Islet precursor cell (in vitro differentiated cells): ENCODE measurements at regions not wholly inside any gene's neighbourhood (a gene's known extent, or its start where the extent isn't known, plus 50 kb on each side); places are given as distances from the start of the nearest gene placed in this dataset.
A peak's percentile ranks its signal among the peaks of the same experiment; 100 is the strongest.
"Not testable (repeated sequence)": the region's sequence is repeated elsewhere in the genome, so short reads cannot be mapped to it uniquely, and the experiment has no call there.

Experiments used
- DNase-seq: peaks from one replicate; pipeline ENCODE4 v3.0.0-alpha.2; 2018

GRCh38 chrX:40788698-40789097 is 53.4 kb upstream of the MED14 start:
- DNase-seq, result not testable (repeated sequence)

DNA sequence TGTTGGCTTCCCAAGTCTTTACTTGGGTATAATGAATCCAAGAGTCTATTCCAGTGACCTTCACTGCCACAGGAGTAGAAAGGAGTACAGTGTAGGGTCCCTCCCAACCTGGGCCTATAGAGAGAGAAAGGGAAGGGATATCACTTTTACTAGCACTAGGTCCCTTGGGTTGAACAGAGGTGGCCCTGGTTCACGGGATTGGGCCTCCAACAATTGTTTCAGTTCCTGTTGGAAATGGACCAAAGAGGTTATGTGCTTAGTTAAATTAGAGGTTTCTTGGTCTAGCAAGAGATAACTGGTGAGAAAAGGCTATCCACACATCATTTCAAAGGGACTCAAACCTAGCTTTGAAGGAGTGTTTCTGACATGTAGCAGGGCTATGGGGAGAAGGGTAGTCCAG is 57.1 kb upstream of the MED14 start:
- DNase-seq, result no peak

DNA sequence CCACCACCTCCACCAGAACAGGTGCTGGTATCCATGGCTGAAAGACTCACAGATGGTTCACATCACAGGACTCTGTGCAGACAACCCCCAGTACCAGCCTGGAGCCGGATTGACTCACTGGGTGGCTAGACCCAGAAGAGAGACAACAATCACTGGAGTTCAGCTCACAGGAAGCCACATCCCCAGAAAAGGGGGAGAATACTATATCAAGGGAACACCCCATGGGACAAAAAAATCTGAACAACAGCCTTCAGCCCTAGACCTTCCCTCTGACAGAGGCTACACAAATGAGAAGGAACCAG is 59.4 kb upstream of the MED14 start:
- not testable (repeated sequence) for DNase-seq

DNA sequence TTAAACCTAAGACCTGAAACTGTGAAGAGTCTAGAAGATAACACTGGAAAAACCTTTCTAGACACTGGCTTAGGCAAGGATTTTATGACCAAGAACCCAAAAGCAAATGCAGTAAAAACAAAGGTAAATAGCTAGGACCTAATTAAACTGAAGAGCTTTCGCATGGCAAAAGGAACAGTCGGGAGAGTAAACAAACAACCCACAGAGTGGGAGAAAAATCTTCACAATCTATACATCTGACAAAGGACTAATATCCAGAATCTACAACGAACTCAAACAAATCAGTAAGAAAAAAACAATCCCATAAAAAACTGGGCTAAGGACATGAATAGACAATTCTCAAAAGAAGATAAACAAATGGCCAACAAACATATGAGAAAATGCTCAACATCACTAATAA is 64.4 kb upstream of the MED14 start:
- not testable (repeated sequence) for DNase-seq

- no peak for DNase-seq
Observed at GRCh38 chrX:40805404-40805803, 70.1 kb upstream of the MED14 start.

GRCh38 chrX:40806513-40807220 is 71.3 kb upstream of the MED14 start:
- DNase-seq, result no peak

DNA sequence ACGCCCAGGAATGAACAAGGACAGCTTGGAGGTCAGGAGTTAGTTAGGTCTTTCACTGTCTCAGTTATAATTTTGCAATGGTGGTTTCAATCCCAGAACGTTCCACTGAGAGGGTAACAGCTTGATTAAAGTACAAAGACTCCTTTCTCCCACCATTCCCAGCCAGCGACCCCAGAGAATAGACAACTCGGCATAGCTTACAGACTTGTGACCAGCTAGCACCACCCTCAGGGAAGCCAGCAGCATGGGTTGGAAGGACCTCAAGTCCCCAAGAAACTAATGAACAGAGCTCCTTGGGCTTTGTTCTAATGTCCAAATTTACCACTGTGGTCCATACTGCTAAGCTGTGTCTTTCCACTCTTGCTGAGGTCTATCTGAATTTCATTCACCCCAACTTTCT is 72.0 kb upstream of the MED14 start:
- no peak for DNase-seq

DNA sequence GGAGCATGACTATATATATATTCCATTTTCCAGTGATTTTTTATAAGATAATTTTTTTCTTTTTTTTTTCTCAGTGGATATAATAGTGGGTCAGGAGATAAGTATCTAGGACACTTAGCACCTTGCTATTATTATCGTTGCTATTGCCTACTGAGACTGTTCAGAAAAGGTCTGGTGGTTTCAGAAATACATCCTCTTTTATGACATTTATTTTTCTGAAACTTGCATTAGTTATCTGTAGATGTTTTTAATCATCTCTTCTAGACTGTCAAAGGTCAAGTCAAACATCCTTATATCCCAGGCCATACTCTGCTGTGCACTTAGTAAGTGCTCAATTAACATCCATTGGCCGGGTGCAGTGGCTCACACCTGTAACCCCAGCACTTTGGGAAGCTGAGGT is 72.9 kb upstream of the MED14 start:
- DNase-seq, result no peak

GRCh38 chrX:40809210-40809609 is 73.9 kb upstream of the MED14 start:
- no peak for DNase-seq

GRCh38 chrX:40815045-40815444 is 79.7 kb upstream of the MED14 start:
- DNase-seq, result not testable (repeated sequence)

DNA sequence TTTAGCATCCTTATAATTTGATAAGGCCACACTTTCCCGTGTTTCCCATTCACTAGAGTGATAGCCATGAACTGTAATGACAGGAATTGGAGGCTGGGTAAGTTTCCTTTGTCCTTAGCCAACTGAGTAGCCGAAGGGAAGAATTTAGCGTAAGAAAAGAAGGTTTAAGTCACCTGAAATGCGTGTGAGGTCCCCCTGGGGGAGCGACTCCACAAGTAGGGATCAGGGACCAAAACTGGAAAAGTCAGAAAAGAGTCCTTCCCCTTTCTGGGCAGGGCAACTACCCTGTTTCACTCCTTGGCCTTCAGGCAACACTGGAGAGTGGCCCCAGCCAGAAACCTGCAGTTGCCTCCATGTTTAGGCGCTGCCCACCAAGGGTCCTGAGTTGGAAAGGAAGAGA is 81.6 kb upstream of the MED14 start:
- DNase-seq, result no peak

DNA sequence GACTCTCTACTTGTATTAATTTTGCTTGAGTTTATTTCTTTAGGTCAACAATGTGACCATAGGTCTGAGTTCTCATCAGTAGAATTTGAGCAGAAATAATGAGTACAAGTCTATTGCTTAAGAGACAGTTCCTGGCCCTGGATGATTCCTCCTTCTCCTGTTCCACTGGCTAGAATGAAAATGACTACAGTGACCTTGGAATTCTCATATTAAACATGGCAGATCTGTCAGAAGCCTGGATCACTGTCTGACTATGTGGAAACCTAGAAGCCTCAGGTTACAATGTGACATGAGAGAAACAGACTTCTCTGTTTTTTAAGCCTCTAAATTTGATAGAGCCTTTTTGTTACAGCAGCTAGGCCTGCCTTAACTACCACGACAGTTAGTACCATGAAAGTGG is 82.9 kb upstream of the MED14 start:
- DNase-seq, result no peak

GRCh38 chrX:40821780-40822179 is 86.4 kb upstream of the MED14 start:
- no peak for DNase-seq

DNA sequence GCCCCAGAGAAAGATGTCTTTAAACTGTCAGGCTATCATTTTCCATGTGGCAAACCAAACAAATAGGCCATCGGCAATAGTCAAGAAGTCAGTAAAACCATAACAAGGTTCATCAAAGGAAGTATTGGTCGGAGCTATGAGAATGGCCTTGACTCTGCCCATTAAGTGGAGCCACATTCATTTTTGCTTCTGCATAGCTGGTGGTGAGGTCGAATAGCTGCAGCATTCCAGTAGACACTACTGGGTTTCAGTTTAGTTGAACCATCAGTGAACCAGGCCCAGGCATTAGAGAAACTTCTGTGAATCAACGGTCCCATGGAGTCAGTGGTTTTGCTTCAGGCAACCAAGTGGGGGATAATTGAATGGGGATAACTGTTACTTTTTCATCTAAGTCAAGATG is 92.0 kb upstream of the MED14 start:
- DNase-seq, result no peak

DNA sequence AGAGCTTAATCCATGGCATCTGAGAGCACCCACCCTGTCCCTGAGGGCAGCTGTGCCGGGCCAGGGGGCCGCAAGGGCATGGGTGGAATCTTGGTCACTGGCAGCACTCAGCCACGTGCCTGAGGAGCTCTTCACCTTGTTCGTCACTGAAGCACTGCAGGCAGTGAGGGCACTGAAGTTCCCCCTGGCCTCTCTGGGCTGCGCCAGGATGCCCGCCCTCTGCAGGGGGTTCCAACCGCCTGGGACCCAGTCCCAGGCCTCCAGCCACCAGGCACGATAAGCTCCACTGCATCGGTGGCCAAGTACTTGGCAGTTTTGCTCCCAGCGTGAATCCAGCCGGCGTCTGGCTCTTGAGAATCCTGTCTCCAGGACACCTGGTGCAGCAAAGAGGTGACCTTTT is 96.4 kb upstream of the MED14 start:
- no peak for DNase-seq

DNA sequence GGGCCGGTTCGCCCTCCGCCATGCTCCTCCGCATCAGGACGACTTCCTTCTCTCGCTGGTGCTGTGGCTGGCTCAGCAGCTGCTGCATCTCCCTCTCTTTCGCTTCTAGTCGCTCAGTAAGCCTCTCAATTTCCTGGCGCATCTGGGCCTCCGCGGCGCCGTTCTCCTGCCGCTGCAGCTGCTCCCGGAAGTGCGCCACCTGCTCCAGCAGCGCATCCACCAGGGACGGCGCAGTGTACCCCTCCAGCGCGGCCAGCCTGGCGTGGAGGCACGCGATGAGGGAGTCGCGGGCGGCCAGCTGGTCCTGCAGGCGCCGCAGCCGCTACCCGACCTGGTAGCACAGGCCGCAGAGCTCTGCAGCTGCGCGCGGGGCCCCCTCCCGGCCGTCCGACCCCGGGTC is 97.4 kb upstream of the MED14 start:
- DNase-seq, result no peak

- no peak for DNase-seq
Observed at GRCh38 chrX:40834225-40834624, 98.9 kb upstream of the MED14 start.

DNA sequence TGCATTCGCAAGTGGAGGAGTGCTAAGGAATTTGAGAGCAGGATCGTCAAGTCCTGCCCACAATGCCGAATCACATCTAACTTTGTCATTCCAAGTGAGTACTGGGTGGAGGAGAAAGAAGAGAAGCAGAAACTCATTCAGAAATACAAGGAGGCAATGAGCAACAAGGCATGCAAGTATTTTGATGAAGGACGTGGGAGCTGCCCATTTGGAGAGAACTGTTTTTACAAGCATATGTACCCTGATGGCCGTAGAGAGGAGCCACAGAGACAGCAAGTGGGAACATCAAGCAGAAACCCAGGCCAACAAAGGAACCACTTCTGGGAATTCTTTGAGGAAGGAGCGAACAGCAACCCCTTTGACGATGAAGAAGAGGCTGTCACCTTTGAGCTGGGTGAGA is 100.2 kb upstream of the MED14 start:
- no peak for DNase-seq

DNA sequence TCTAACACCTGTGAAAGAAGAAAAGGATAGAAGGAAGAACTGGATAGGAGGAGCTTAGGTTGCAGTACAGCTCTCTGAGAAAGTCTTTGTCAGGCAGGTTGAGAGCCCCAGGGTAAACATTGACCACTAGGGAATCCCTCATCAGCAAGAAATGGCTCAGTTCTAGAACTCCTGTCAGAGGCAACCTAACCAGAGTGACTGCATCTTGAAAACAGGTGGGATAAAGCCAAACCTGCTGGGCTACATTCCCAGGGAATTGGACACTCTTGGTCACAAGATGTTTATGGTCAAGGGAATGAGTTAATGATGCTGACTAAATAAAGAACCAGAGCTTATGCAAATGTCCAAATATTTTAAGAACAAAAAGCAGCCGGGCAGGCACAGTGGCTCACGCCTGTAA is 108.3 kb upstream of the MED14 start:
- DNase-seq, result peak; percentile 89

- no peak for DNase-seq
Observed at GRCh38 chrX:40844471-40844870, 109.1 kb upstream of the MED14 start.

GRCh38 chrX:40845331-40845911 is 110.1 kb upstream of the MED14 start:
- DNase-seq, result peak; percentile 74

GRCh38 chrX:40849906-40850823 is 114.8 kb upstream of the MED14 start:
- no peak for DNase-seq

- no peak for DNase-seq
Observed at GRCh38 chrX:40852586-40852985, 117.2 kb upstream of the MED14 start.
